ENCODE measurements at regions not wholly inside any gene's neighbourhood (a gene's known extent, or its start where the extent isn't known, plus 50 kb on each side); places are given as distances from the start of the nearest gene placed in this dataset.

DNA sequence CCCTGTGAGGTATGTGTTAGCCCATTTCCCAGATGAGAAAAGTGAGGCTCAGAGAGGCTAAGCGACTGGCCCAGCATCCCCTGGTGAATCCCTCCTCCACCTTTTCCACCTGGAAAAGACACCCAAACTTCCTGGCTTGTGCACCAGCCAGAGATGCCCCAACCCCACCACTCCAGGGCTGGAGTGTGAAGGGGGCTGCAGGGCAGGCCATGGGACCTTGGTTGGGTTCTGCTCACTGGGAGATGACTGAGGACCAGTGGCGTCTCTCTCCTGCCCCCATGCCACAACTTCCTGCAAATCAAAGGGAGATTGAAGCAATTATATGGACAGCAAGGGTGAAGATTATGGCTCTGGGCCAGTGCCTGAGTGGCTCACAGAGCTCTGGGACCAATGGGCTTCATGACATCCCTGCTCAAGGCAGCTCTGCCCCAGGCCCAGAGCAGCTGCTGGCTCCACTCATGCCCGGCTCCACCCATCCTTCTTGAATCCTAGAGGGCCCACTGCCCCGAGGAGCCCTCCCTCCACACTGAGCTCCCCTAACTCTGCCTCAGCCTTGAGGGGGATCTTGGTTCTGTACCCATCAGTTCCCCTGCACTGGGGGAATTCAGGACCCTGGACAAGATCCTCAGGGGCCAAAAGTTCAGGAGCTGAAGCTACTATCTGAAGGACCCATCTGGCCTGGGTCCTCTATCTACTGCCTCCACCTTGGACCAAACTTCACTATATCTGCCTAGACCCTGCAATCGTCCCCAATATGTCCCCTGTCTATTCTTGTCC, 416.9 kb downstream of the PTPRU start:
- no peak for DNase-seq (ENCODE audit: low spot score)
- Histone ChIP-seq H3K9me3 (ENCODE audit: control insufficient read depth in 4 of 4, low read length in 3 of 4) (no peaks in the 10 kb centered on the region), H3K27me3 (ENCODE audit: control insufficient read depth in 4 of 4, insufficient read depth in 4 of 4, low read length in 3 of 4) (peaks cover 0 to 5% (median 0%) of the 10 kb centered on the region in 4 donors), H3K4me1 (ENCODE audit: control insufficient read depth in 4 of 4, insufficient read depth in 4 of 4, low read length in 3 of 4) (no peaks in the 10 kb centered on the region), H3K4me3 (ENCODE audit: low read depth in 1 of 3, low read length in 3 of 3) (no peak overlapping the region), H3K36me3 (ENCODE audit: control insufficient read depth in 4 of 4, insufficient read depth in 3 of 4, low read depth in 1 of 4, low read length in 3 of 4) (no peaks in the 10 kb centered on the region), H3K9ac (ENCODE audit: low read depth in 1 of 2, low read length in 2 of 2) (no peak overlapping the region), H3K27ac (ENCODE audit: low read depth in 1 of 2, low read length in 2 of 2) (no peak overlapping the region)
- no peak for TF ChIP-seq EGR1 (IDR thresholded peaks at IDR 0.05; ENCODE audit: low read depth in 2 of 2)
- TF ChIP-seq, protein P1, sequence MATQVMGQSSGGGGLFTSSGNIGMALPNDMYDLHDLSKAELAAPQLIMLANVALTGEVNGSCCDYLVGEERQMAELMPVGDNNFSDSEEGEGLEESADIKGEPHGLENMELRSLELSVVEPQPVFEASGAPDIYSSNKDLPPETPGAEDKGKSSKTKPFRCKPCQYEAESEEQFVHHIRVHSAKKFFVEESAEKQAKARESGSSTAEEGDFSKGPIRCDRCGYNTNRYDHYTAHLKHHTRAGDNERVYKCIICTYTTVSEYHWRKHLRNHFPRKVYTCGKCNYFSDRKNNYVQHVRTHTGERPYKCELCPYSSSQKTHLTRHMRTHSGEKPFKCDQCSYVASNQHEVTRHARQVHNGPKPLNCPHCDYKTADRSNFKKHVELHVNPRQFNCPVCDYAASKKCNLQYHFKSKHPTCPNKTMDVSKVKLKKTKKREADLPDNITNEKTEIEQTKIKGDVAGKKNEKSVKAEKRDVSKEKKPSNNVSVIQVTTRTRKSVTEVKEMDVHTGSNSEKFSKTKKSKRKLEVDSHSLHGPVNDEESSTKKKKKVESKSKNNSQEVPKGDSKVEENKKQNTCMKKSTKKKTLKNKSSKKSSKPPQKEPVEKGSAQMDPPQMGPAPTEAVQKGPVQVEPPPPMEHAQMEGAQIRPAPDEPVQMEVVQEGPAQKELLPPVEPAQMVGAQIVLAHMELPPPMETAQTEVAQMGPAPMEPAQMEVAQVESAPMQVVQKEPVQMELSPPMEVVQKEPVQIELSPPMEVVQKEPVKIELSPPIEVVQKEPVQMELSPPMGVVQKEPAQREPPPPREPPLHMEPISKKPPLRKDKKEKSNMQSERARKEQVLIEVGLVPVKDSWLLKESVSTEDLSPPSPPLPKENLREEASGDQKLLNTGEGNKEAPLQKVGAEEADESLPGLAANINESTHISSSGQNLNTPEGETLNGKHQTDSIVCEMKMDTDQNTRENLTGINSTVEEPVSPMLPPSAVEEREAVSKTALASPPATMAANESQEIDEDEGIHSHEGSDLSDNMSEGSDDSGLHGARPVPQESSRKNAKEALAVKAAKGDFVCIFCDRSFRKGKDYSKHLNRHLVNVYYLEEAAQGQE (IDR thresholded peaks at IDR 0.05): peak; percentile 25
- WGBS: 63% methylated on average over 5 of the region's 5 CpGs

DNA sequence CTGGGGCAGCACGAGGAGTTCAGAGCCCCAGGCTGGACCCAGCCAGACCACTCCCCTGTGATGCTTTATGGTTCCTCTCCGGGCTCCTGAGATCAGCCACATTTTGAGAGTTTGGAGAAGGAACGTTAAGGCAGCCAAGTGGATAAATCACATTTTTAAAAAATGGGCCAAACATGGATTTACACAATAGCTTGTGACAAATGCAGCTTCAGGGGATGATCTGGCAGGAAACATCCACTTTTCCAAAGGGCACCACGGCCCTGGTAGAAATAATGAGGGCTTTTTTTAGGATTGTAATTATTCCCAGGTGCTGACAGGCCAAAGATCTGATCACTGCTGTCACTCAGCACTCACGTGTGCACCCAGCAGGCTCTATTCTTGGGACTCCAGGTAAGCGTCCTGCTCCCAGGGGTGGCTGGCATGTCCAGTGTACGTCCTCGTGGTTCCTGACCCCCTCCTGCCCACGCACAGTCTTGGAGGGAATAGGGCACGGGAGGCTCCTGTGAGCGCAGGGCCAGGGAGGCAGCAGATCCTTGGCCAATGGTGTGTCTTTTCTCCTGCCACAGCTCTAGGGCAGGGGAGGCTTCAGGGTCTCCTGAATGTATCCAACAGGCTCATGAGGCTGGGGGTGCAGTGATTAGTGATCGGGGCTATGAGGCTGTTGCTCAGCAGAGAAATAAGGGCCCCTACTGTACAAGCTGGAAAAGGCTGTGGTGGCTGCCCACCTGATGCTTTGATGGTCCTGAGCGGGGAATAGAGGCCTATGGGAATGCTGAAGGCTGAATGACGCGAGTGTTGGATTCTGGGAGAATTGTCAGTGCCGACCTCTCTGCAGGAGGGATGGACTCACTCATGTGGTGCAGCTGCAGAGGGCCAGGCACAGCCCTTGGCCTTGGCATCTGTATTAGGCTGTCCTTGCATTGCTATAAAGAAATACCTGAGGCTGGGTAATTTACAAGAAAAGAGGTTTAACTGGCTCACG, 415.7 kb downstream of the PTPRU start:
- no peaks in the 10 kb centered on the region for H3K9me3 ChIP-seq (ENCODE audit: control insufficient read depth in 4 of 4, low read length in 3 of 4)
- H3K4me1 ChIP-seq (ENCODE audit: control insufficient read depth in 4 of 4, insufficient read depth in 4 of 4, low read length in 3 of 4): no peaks in the 10 kb centered on the region
- peaks cover 0 to 5% (median 0%) of the 10 kb centered on the region in 4 donors for H3K27me3 ChIP-seq (ENCODE audit: control insufficient read depth in 4 of 4, insufficient read depth in 4 of 4, low read length in 3 of 4)
- DNase-seq (ENCODE audit: low spot score): no peak
- H3K9ac ChIP-seq (ENCODE audit: low read depth in 1 of 2, low read length in 2 of 2): no peak overlapping the region
- 77% methylated on average over 17 of the region's 17 CpGs for WGBS
- TF ChIP-seq, protein P2, sequence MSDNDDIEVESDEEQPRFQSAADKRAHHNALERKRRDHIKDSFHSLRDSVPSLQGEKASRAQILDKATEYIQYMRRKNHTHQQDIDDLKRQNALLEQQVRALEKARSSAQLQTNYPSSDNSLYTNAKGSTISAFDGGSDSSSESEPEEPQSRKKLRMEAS (IDR thresholded peaks at IDR 0.05): no peak
- no peak overlapping the region for H3K4me3 ChIP-seq (ENCODE audit: low read depth in 1 of 3, low read length in 3 of 3)
- H3K36me3 ChIP-seq (ENCODE audit: control insufficient read depth in 4 of 4, insufficient read depth in 3 of 4, low read depth in 1 of 4, low read length in 3 of 4): no peaks in the 10 kb centered on the region
- H3K27ac ChIP-seq (ENCODE audit: low read depth in 1 of 2, low read length in 2 of 2): no peak overlapping the region

DNA sequence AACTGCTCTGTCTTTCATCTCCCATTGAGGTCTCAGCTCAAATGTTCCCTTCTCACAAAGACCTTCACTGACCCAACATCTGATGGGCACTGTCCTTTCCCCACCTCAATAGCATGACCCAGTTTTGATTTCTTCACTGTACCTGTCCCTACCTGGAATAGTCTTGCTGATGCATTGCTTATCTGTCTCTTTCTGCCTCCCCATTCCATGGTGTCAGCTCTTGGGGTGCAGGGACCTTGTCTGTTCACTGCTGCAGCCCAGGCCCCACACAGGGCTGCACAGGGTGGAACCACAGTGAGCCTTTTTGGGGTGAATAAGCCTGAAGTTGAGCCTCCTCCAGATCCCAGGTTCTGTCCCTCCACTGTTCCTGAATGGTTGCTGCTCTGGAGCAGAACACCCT, 414.9 kb downstream of the PTPRU start:
- DNase-seq (ENCODE audit: low spot score): no peak

More for the DNA sequence above, 414.9 kb downstream of the PTPRU start:
- Histone ChIP-seq H3K4me3 (ENCODE audit: low read depth in 1 of 3, low read length in 3 of 3) (no peak overlapping the region), H3K4me1 (ENCODE audit: control insufficient read depth in 4 of 4, insufficient read depth in 4 of 4, low read length in 3 of 4) (no peaks in the 10 kb centered on the region), H3K9me3 (ENCODE audit: control insufficient read depth in 4 of 4, low read length in 3 of 4) (no peaks in the 10 kb centered on the region), H3K27me3 (ENCODE audit: control insufficient read depth in 4 of 4, insufficient read depth in 4 of 4, low read length in 3 of 4) (peaks cover 0 to 5% (median 0%) of the 10 kb centered on the region in 4 donors), H3K36me3 (ENCODE audit: control insufficient read depth in 4 of 4, insufficient read depth in 3 of 4, low read depth in 1 of 4, low read length in 3 of 4) (no peaks in the 10 kb centered on the region), H3K27ac (ENCODE audit: low read depth in 1 of 2, low read length in 2 of 2) (no peak overlapping the region), H3K9ac (ENCODE audit: low read depth in 1 of 2, low read length in 2 of 2) (no peak overlapping the region)
- TF ChIP-seq HNF4A (conservative IDR thresholded peaks at IDR 0.05) (no peak), TAF1 (conservative IDR thresholded peaks at IDR 0.05) (no peak), RAD21 (IDR thresholded peaks at IDR 0.05) (no peak), RXRA (IDR thresholded peaks at IDR 0.05) (no peak), NR2F2 (IDR thresholded peaks at IDR 0.05) (no peak), JUND (IDR thresholded peaks at IDR 0.05) (no peak)
- TF ChIP-seq, protein P1 (IDR thresholded peaks at IDR 0.05): no peak
- TF ChIP-seq, protein P3, sequence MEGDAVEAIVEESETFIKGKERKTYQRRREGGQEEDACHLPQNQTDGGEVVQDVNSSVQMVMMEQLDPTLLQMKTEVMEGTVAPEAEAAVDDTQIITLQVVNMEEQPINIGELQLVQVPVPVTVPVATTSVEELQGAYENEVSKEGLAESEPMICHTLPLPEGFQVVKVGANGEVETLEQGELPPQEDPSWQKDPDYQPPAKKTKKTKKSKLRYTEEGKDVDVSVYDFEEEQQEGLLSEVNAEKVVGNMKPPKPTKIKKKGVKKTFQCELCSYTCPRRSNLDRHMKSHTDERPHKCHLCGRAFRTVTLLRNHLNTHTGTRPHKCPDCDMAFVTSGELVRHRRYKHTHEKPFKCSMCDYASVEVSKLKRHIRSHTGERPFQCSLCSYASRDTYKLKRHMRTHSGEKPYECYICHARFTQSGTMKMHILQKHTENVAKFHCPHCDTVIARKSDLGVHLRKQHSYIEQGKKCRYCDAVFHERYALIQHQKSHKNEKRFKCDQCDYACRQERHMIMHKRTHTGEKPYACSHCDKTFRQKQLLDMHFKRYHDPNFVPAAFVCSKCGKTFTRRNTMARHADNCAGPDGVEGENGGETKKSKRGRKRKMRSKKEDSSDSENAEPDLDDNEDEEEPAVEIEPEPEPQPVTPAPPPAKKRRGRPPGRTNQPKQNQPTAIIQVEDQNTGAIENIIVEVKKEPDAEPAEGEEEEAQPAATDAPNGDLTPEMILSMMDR (IDR thresholded peaks at IDR 0.05; ENCODE audit: low read depth, low read length, missing input control): no peak
